ENCODE measurements at regions not wholly inside any gene's neighbourhood (a gene's known extent, or its start where the extent isn't known, plus 50 kb on each side); places are given as distances from the start of the nearest gene placed in this dataset.
"Not testable (repeated sequence)": the region's sequence is repeated elsewhere in the genome, so short reads cannot be mapped to it uniquely, and the experiment has no call there.

DNA sequence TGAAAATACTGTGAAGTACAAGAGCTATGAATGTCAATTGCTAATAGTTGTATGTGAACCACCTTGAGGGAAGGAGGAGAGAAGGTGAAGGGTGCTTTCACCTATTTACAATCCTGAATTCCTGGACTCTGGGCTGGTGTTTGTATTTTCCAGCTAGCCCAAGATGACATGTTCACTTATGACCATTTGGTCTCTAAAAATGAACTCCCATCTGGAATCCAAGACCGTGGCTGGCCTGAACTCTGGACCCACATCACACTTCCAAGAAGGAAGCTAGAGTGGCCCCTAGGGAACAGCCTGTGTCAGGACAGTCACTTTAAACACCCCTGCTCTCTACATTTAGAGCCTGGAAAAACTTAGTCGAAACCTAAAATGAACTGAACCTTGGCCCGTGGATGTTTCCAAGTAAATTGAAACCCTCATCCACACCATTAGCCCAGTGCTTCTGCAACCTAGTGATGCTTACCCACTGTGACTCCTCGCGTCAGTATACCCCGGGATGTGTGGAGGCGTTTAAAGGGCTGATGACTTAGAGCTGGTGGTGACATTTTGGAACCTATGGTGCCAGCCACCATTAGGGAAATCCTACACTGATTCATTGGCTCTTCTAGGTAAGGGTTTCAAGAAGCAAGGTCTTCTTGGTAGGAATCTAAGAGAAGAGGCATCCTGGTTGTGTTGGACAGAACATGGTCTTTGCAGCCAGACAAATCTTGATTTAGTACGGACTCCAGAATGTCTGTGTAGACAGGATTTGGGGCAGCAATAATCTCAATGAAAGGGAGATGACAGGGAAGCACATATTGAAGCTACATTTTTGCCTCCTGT lies 171.5 kb upstream of the IRF2BP2 start:
- H3K9ac ChIP-seq (ENCODE audit: low read length in 2 of 2): no peak overlapping the region
- peaks cover 0 to 30% of the 10 kb centered on the region in 2 donors for H3K27me3 ChIP-seq (ENCODE audit: control insufficient read depth in 1 of 2, insufficient read depth in 2 of 2, low read length in 2 of 2)
- H3K27ac ChIP-seq (ENCODE audit: low read length): no peak overlapping the region

DNA sequence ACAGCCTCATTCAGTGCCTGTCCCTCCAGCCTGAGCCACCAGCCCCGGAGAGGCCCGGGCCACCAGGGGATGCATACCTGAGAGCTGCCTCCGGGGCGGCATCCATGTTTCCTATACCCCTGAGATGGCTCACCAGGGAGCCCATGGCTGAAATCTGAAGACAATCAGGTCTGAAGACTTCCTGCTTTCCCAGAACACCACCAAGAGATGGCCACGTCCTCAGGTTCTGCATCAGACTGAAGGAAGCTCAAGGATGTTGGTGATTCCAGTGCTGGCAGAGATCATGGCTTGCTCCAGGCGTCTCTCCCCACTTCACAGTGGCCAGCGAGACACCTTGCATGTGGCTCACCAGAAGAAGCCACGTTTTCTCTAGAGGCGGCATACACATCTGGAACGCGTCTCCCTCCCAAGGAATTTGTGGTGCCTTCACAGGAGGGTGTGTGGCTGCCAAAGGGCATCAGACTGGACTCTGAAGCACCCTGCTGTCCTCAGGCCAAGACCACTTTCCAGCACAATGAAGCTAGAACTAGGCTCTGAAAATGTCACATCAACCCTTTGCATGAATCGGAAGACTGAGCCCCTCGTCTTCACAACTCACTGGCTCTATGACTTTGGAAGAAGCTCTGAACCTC lies 170.7 kb upstream of the IRF2BP2 start:
- Histone ChIP-seq H3K4me1 (ENCODE audit: control insufficient read depth, insufficient read depth, low read length) (peaks cover 10% of the 10 kb centered on the region), H3K27ac (ENCODE audit: low read length) (no peak overlapping the region), H3K36me3 (ENCODE audit: control insufficient read depth in 2 of 2, insufficient read depth in 2 of 2, low read length in 2 of 2) (no peaks in the 10 kb centered on the region), H3K4me3 (ENCODE audit: low read length in 2 of 2) (no peak overlapping the region), H3K27me3 (ENCODE audit: control insufficient read depth in 1 of 2, insufficient read depth in 2 of 2, low read length in 2 of 2) (peaks cover 0 to 30% of the 10 kb centered on the region in 2 donors), H3K9me3 (ENCODE audit: control insufficient read depth in 2 of 2, low read length in 2 of 2) (no peaks in the 10 kb centered on the region), H3K9ac (ENCODE audit: low read length in 2 of 2) (no peak overlapping the region)

More for the DNA sequence above, 171.5 kb upstream of the IRF2BP2 start:
- Histone ChIP-seq H3K36me3 (ENCODE audit: control insufficient read depth in 2 of 2, insufficient read depth in 2 of 2, low read length in 2 of 2) (no peaks in the 10 kb centered on the region), H3K4me1 (ENCODE audit: control insufficient read depth, insufficient read depth, low read length) (peaks cover 8% of the 10 kb centered on the region), H3K4me3 (ENCODE audit: low read length in 2 of 2) (no peak overlapping the region), H3K9me3 (ENCODE audit: control insufficient read depth in 2 of 2, low read length in 2 of 2) (no peaks in the 10 kb centered on the region)

GRCh38 chr1:234780112-234780511 lies 170.1 kb upstream of the IRF2BP2 start:
- peaks cover 10% of the 10 kb centered on the region for H3K4me1 ChIP-seq (ENCODE audit: control insufficient read depth, insufficient read depth, low read length)

GRCh38 chr1:234779600-234779999 lies 169.6 kb upstream of the IRF2BP2 start:
- peaks cover 0 to 30% of the 10 kb centered on the region in 2 donors for H3K27me3 ChIP-seq (ENCODE audit: control insufficient read depth in 1 of 2, insufficient read depth in 2 of 2, low read length in 2 of 2)
- not testable (repeated sequence) for H3K27ac ChIP-seq (ENCODE audit: low read length); H3K9me3 ChIP-seq (ENCODE audit: control insufficient read depth in 2 of 2, low read length in 2 of 2); H3K36me3 ChIP-seq (ENCODE audit: control insufficient read depth in 2 of 2, insufficient read depth in 2 of 2, low read length in 2 of 2); H3K9ac ChIP-seq (ENCODE audit: low read length in 2 of 2); H3K4me1 ChIP-seq (ENCODE audit: control insufficient read depth, insufficient read depth, low read length); H3K4me3 ChIP-seq (ENCODE audit: low read length in 2 of 2)

More at GRCh38 chr1:234780112-234780511, 170.1 kb upstream of the IRF2BP2 start:
- Histone ChIP-seq H3K9ac (ENCODE audit: low read length in 2 of 2) (no peak overlapping the region), H3K27me3 (ENCODE audit: control insufficient read depth in 1 of 2, insufficient read depth in 2 of 2, low read length in 2 of 2) (peaks cover 0 to 30% of the 10 kb centered on the region in 2 donors), H3K27ac (ENCODE audit: low read length) (no peak overlapping the region), H3K4me3 (ENCODE audit: low read length in 2 of 2) (no peak overlapping the region), H3K9me3 (ENCODE audit: control insufficient read depth in 2 of 2, low read length in 2 of 2) (no peaks in the 10 kb centered on the region), H3K36me3 (ENCODE audit: control insufficient read depth in 2 of 2, insufficient read depth in 2 of 2, low read length in 2 of 2) (no peaks in the 10 kb centered on the region)

GRCh38 chr1:234779160-234779538 lies 169.2 kb upstream of the IRF2BP2 start:
- Histone ChIP-seq H3K9ac (ENCODE audit: low read length in 2 of 2) (no peak overlapping the region), H3K4me1 (ENCODE audit: control insufficient read depth, insufficient read depth, low read length) (peaks cover 10% of the 10 kb centered on the region), H3K27ac (ENCODE audit: low read length) (no peak overlapping the region), H3K9me3 (ENCODE audit: control insufficient read depth in 2 of 2, low read length in 2 of 2) (no peaks in the 10 kb centered on the region), H3K36me3 (ENCODE audit: control insufficient read depth in 2 of 2, insufficient read depth in 2 of 2, low read length in 2 of 2) (no peaks in the 10 kb centered on the region), H3K4me3 (ENCODE audit: low read length in 2 of 2) (no peak overlapping the region), H3K27me3 (ENCODE audit: control insufficient read depth in 1 of 2, insufficient read depth in 2 of 2, low read length in 2 of 2) (peaks cover 0 to 30% of the 10 kb centered on the region in 2 donors)

GRCh38 chr1:234778221-234779159 lies 168.5 kb upstream of the IRF2BP2 start:
- peak overlapping the region in 1 of 2 donors; percentile 2 for H3K9ac ChIP-seq (ENCODE audit: low read length in 2 of 2)

GRCh38 chr1:234777856-234778220 lies 167.9 kb upstream of the IRF2BP2 start:
- peaks cover 10% of the 10 kb centered on the region for H3K4me1 ChIP-seq (ENCODE audit: control insufficient read depth, insufficient read depth, low read length)
- no peaks in the 10 kb centered on the region for H3K36me3 ChIP-seq (ENCODE audit: control insufficient read depth in 2 of 2, insufficient read depth in 2 of 2, low read length in 2 of 2)
- no peaks in the 10 kb centered on the region for H3K9me3 ChIP-seq (ENCODE audit: control insufficient read depth in 2 of 2, low read length in 2 of 2)
- no peak overlapping the region for H3K27ac ChIP-seq (ENCODE audit: low read length)
- H3K27me3 ChIP-seq (ENCODE audit: control insufficient read depth in 1 of 2, insufficient read depth in 2 of 2, low read length in 2 of 2): peaks cover 0 to 28% of the 10 kb centered on the region in 2 donors
- H3K9ac ChIP-seq (ENCODE audit: low read length in 2 of 2): peak overlapping the region in 1 of 2 donors; percentile 2
- no peak overlapping the region for H3K4me3 ChIP-seq (ENCODE audit: low read length in 2 of 2)

More at GRCh38 chr1:234778221-234779159, 168.5 kb upstream of the IRF2BP2 start:
- Histone ChIP-seq H3K9me3 (ENCODE audit: control insufficient read depth in 2 of 2, low read length in 2 of 2) (no peaks in the 10 kb centered on the region), H3K4me3 (ENCODE audit: low read length in 2 of 2) (no peak overlapping the region), H3K27me3 (ENCODE audit: control insufficient read depth in 1 of 2, insufficient read depth in 2 of 2, low read length in 2 of 2) (peaks cover 0 to 30% of the 10 kb centered on the region in 2 donors), H3K4me1 (ENCODE audit: control insufficient read depth, insufficient read depth, low read length) (peaks cover 10% of the 10 kb centered on the region), H3K27ac (ENCODE audit: low read length) (no peak overlapping the region), H3K36me3 (ENCODE audit: control insufficient read depth in 2 of 2, insufficient read depth in 2 of 2, low read length in 2 of 2) (no peaks in the 10 kb centered on the region)

GRCh38 chr1:234776876-234777855 lies 167.2 kb upstream of the IRF2BP2 start:
- Histone ChIP-seq H3K27me3 (ENCODE audit: control insufficient read depth in 1 of 2, insufficient read depth in 2 of 2, low read length in 2 of 2) (peaks cover 0 to 25% of the 10 kb centered on the region in 2 donors), H3K36me3 (ENCODE audit: control insufficient read depth in 2 of 2, insufficient read depth in 2 of 2, low read length in 2 of 2) (no peaks in the 10 kb centered on the region), H3K27ac (ENCODE audit: low read length) (no peak overlapping the region), H3K9ac (ENCODE audit: low read length in 2 of 2) (no peak overlapping the region), H3K4me1 (ENCODE audit: control insufficient read depth, insufficient read depth, low read length) (peaks cover 17% of the 10 kb centered on the region), H3K9me3 (ENCODE audit: control insufficient read depth in 2 of 2, low read length in 2 of 2) (no peaks in the 10 kb centered on the region), H3K4me3 (ENCODE audit: low read length in 2 of 2) (no peak overlapping the region)

DNA sequence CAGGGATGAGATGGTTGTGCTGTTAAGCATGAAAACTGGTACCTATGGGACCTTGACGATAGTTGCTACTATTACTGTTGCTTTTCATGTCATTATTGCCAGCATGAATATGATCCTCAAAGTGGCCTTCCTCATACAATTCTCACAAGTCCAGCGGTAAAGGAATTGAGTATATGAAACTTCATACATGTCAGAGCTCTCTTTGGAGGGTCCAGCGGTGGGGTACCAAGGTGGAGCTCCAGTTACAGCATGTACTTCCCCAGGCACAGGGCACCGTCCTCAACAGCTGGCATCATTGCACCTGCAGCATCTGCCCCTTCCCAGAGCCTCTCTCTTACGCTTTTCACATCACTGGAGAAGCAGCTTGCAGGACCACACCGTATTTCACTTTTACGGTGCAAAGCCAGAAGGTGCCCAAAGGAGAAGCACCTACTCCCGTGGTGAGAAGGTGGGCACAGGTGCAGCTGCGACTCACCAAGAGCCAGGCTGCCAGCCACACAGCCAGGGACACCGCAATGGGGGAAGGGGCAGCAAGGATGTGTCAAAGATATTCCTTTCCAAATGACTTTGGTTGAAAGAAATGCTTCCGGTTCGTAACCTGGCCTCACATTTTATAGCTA lies 166.4 kb upstream of the IRF2BP2 start:
- no peak overlapping the region for H3K4me3 ChIP-seq (ENCODE audit: low read length in 2 of 2)
- no peaks in the 10 kb centered on the region for H3K36me3 ChIP-seq (ENCODE audit: control insufficient read depth in 2 of 2, insufficient read depth in 2 of 2, low read length in 2 of 2)
- H3K9ac ChIP-seq (ENCODE audit: low read length in 2 of 2): no peak overlapping the region
- H3K27ac ChIP-seq (ENCODE audit: low read length): no peak overlapping the region
- no peaks in the 10 kb centered on the region for H3K9me3 ChIP-seq (ENCODE audit: control insufficient read depth in 2 of 2, low read length in 2 of 2)
- peaks cover 0 to 22% of the 10 kb centered on the region in 2 donors for H3K27me3 ChIP-seq (ENCODE audit: control insufficient read depth in 1 of 2, insufficient read depth in 2 of 2, low read length in 2 of 2)
- peaks cover 23% of the 10 kb centered on the region for H3K4me1 ChIP-seq (ENCODE audit: control insufficient read depth, insufficient read depth, low read length)
